HG03520 (cell line): ENCODE measurements at regions not wholly inside any gene's neighbourhood (a gene's known extent, or its start where the extent isn't known, plus 50 kb on each side); places are given as distances from the start of the nearest gene placed in this dataset.

Source experiments
- ATAC-seq: cut with Tn5 transposase; IDR thresholded peaks from one replicate; pipeline ENCODE4 v1.9.1; 2021; ENCODE audit warnings: mild to moderate bottlenecking, moderate library complexity; ENCODE audit not compliant: unreplicated experiment

DNA sequence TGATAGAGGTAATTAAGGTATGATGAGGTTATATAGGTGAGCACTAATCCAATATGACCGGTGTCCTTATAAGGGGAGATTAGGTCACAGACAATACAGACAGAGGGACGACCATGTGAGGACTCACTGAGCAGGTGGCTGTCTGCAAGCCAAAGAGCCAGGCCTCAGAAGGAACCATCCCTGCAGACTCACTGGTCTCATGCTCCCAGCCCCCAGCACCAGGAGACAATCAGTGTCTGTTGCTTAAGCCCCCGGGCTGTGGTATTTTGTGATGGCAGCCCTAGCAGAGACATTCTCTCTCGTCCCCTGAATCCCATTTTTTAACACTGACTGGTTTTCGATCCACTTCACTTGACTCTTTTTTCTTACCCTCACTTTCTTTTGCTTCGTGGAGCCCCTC, 51.9 kb upstream of the PABPC3 start:
- ATAC-seq, result no peak
